ENCODE measurements at regions not wholly inside any gene's neighbourhood (a gene's known extent, or its start where the extent isn't known, plus 50 kb on each side); places are given as distances from the start of the nearest gene placed in this dataset.
"Not testable (repeated sequence)": the region's sequence is repeated elsewhere in the genome, so short reads cannot be mapped to it uniquely, and the experiment has no call there.

GRCh38 chr18:11372163-11372562 is 222.8 kb upstream of the PIEZO2 start:
- no peak for ATAC-seq (ENCODE audit: low FRiP score)
- no peak for TF ChIP-seq CTCF (IDR thresholded peaks at IDR 0.05)

GRCh38 chr18:11369556-11369955 is 220.2 kb upstream of the PIEZO2 start:
- no peak for TF ChIP-seq CTCF (IDR thresholded peaks at IDR 0.05)
- DNase-seq (ENCODE audit: low spot score) (no peak), ATAC-seq (ENCODE audit: low FRiP score) (no peak)

More at GRCh38 chr18:11372163-11372562, 222.8 kb upstream of the PIEZO2 start:
- no peak for DNase-seq (ENCODE audit: low spot score)

- TF ChIP-seq CTCF (IDR thresholded peaks at IDR 0.05): no peak
- no peak for DNase-seq (ENCODE audit: low spot score)
- no peak for ATAC-seq (ENCODE audit: low FRiP score)
These were observed 218.7 kb upstream of the PIEZO2 start for GRCh38 chr18:11368020-11368419.

- ATAC-seq (ENCODE audit: low FRiP score) (no peak), DNase-seq (ENCODE audit: low spot score) (no peak)
- TF ChIP-seq CTCF (IDR thresholded peaks at IDR 0.05): no peak
These were observed 218.0 kb upstream of the PIEZO2 start for GRCh38 chr18:11367351-11367750.

GRCh38 chr18:11366410-11366809 is 217.0 kb upstream of the PIEZO2 start:
- no peak for TF ChIP-seq CTCF (IDR thresholded peaks at IDR 0.05)
- ATAC-seq (ENCODE audit: low FRiP score) (no peak), DNase-seq (ENCODE audit: low spot score) (no peak)

GRCh38 chr18:11362856-11363255 is 213.5 kb upstream of the PIEZO2 start:
- TF ChIP-seq CTCF (IDR thresholded peaks at IDR 0.05): no peak
- no peak for DNase-seq (ENCODE audit: low spot score)

GRCh38 chr18:11361862-11362261 is 212.5 kb upstream of the PIEZO2 start:
- DNase-seq (ENCODE audit: low spot score); ATAC-seq (ENCODE audit: low FRiP score): not testable (repeated sequence)

More at GRCh38 chr18:11362856-11363255, 213.5 kb upstream of the PIEZO2 start:
- no peak for ATAC-seq (ENCODE audit: low FRiP score)

- DNase-seq (ENCODE audit: low spot score) (no peak), ATAC-seq (ENCODE audit: low FRiP score) (no peak)
- no peak for TF ChIP-seq CTCF (IDR thresholded peaks at IDR 0.05)
These were observed 208.3 kb upstream of the PIEZO2 start for GRCh38 chr18:11357678-11358077.

- DNase-seq (ENCODE audit: low spot score); ATAC-seq (ENCODE audit: low FRiP score): not testable (repeated sequence)
These were observed 195.2 kb upstream of the PIEZO2 start for GRCh38 chr18:11344576-11344975.

Measured in omental fat pad (tissue), 3 donors.